GM23338 (cell line): ENCODE measurements at regions not wholly inside any gene's neighbourhood (a gene's known extent, or its start where the extent isn't known, plus 50 kb on each side); places are given as distances from the start of the nearest gene placed in this dataset.

Experiments used
- ATAC-seq: fragments of 200-7000 bp; cut with Tn5 transposase; 3 replicates; pipeline ENCODE4 v1.9.1; 2020
- DNase-seq: peaks from one replicate; pipeline ENCODE4 v3.0.0-alpha.2; 2015; ENCODE audit warnings: low spot score
- H2AFZ ChIP-seq: fragments of 200-600 bp; sonication (generic); 2 replicates; pipeline ENCODE4 v1.8.0; 2016; ENCODE audit warnings: antibody characterized with exemption, mild to moderate bottlenecking, moderate library complexity
- H3F3A ChIP-seq: fragments of 200-600 bp; sonication (generic); replicated peaks from 2 replicates; pipeline ENCODE4 v1.8.0; 2017; ENCODE audit warnings: antibody characterized with exemption, mixed run types, low read depth
- H3K27ac ChIP-seq: fragments of 200-600 bp; sonication (generic); 2 replicates; pipeline ENCODE4 v1.6.1; 2016; ENCODE audit warnings: low read depth
- H3K27me3 ChIP-seq: fragments of 200-600 bp; sonication (generic); 2 replicates; pipeline ENCODE4 v1.8.0; 2016; ENCODE audit warnings: mild to moderate bottlenecking, mixed run types, moderate library complexity; ENCODE audit not compliant: insufficient read depth
- H3K36me3 ChIP-seq: fragments of 200-600 bp; sonication (generic); 2 replicates; pipeline ENCODE4 v1.8.0; 2016; ENCODE audit warnings: mild to moderate bottlenecking; ENCODE audit not compliant: insufficient read depth
- H3K4me1 ChIP-seq: fragments of 200-600 bp; sonication (generic); 2 replicates; pipeline ENCODE4 v1.8.0; 2016; ENCODE audit warnings: mild to moderate bottlenecking, moderate library complexity; ENCODE audit not compliant: insufficient read depth
- H3K4me2 ChIP-seq: fragments of 200-600 bp; sonication (generic); 2 replicates; pipeline ENCODE4 v1.7.1; 2017; ENCODE audit warnings: mixed run types
- H3K4me3 ChIP-seq: fragments of 200-600 bp; sonication (generic); 2 replicates; pipeline ENCODE4 v1.6.1; 2016; ENCODE audit warnings: mixed run types
- H3K79me2 ChIP-seq: fragments of 200-600 bp; sonication (generic); replicated peaks from 2 replicates; pipeline ENCODE4 v1.8.0; 2017; ENCODE audit warnings: mild to moderate bottlenecking; ENCODE audit not compliant: insufficient read depth
- H3K9me2 ChIP-seq: fragments of 200-600 bp; sonication (generic); 2 replicates; pipeline ENCODE4 v1.8.0; 2017; ENCODE audit not compliant: insufficient read depth
- H4K20me1 ChIP-seq: fragments of 200-600 bp; sonication (generic); replicated peaks from 2 replicates; pipeline ENCODE4 v1.8.0; 2017; ENCODE audit warnings: mild to moderate bottlenecking; ENCODE audit not compliant: insufficient read depth
- H3K27ac Mint-ChIP-seq: 2 replicates; pipeline ENCODE4 v1.8.0; 2020; ENCODE audit warnings: inconsistent platforms, mild to moderate bottlenecking, moderate library complexity, mixed read lengths
- H3K27me3 Mint-ChIP-seq: 3 replicates; pipeline ENCODE4 v1.8.0; 2022; ENCODE audit warnings: low read depth, mild to moderate bottlenecking, moderate library complexity, mixed read lengths, inconsistent platforms; ENCODE audit not compliant: insufficient read depth, poor library complexity
- H3K36me3 Mint-ChIP-seq: 3 replicates; pipeline ENCODE4 v1.8.0; 2021; ENCODE audit warnings: low read depth, mild to moderate bottlenecking, inconsistent platforms, moderate library complexity, mixed read lengths
- H3K4me1 Mint-ChIP-seq: 3 replicates; pipeline ENCODE4 v1.8.0; 2020; ENCODE audit warnings: mild to moderate bottlenecking, inconsistent platforms, mixed read lengths
- H3K4me3 Mint-ChIP-seq: 3 replicates; pipeline ENCODE4 v1.8.0; 2021; ENCODE audit warnings: moderate library complexity, mild to moderate bottlenecking, inconsistent platforms, mixed read lengths
- H3K9me3 Mint-ChIP-seq: 3 replicates; pipeline ENCODE4 v1.8.0; 2020; ENCODE audit warnings: moderate library complexity, mild to moderate bottlenecking, inconsistent platforms, mixed read lengths
- CREB1 ChIP-seq: fragments of 250-450 bp; sonication (Bioruptor Pico); IDR thresholded peaks from 2 replicates; pipeline ENCODE4 v1.5.0; 2020; ENCODE audit warnings: low read depth, mild to moderate bottlenecking, moderate library complexity
- EZH2phosphoT487 ChIP-seq: fragments of 200-600 bp; sonication (generic); IDR thresholded peaks from one replicate; pipeline ENCODE4 v1.8.1; 2018; ENCODE audit warnings: antibody characterized with exemption; ENCODE audit not compliant: unreplicated experiment
- JUNB ChIP-seq: IDR thresholded peaks from one replicate; pipeline ENCODE4 v1.6.1; 2016; ENCODE audit warnings: antibody characterized with exemption; ENCODE audit not compliant: unreplicated experiment
- NANOG ChIP-seq: IDR thresholded peaks from 2 replicates; pipeline ENCODE4 v1.6.1; 2016; ENCODE audit warnings: antibody characterized with exemption, borderline replicate concordance
- ZNF114 ChIP-seq: fragments of 250-450 bp; sonication (Bioruptor Pico); IDR thresholded peaks from 2 replicates; pipeline ENCODE4 v1.5.0; 2020; ENCODE audit warnings: mild to moderate bottlenecking, moderate library complexity
- ZNF331 ChIP-seq: fragments of 250-450 bp; sonication (Bioruptor Pico); IDR thresholded peaks from 2 replicates; pipeline ENCODE4 v1.5.0; 2020; ENCODE audit warnings: low read depth, mild to moderate bottlenecking, moderate library complexity
- ZNF462 ChIP-seq: fragments of 250-450 bp; sonication (Bioruptor Pico); IDR thresholded peaks from 2 replicates; pipeline ENCODE4 v1.5.0; 2020; ENCODE audit warnings: mild to moderate bottlenecking, moderate library complexity
- TF ChIP-seq, protein P1 (sequence below), 2 experiments: fragments of 200-600 bp in 1 of 2; sonication (generic) in 1 of 2; conservative IDR thresholded peaks; 2 replicates each; pipeline versions ENCODE4 v1.5.1 to v1.6.1; 2016 to 2017; ENCODE audit warnings: antibody characterized with exemption in 2 of 2, low read depth in 2 of 2, mild to moderate bottlenecking in 2 of 2, moderate library complexity in 1 of 2
- TF ChIP-seq, protein P2 (sequence below): IDR thresholded peaks from one replicate; pipeline ENCODE4 v1.6.1; 2018; ENCODE audit warnings: antibody characterized with exemption; ENCODE audit not compliant: unreplicated experiment
- TF ChIP-seq, protein P3 (sequence below): IDR thresholded peaks from 2 replicates; pipeline ENCODE4 v1.6.1; 2016; ENCODE audit warnings: antibody characterized with exemption

DNA sequence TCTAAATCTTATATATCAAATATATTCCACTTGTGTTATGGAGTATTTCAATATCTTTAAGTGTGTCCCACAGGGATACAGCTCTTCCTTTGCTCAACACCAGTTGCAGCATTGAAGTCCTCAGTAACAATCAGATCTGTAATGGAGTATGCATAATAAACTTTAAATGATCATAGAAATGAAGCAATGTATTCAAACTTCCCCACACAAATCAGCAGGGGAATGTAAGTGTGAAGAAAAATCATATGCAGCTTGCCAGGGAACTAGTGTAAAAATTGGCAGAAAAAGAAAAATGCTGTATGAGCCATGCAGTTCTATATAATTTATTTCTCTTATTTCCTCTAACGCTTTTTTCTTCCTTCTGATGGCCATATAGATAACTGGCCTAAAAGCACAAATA lies 444.3 kb upstream of the VSTM2A start:
- Mint-ChIP-seq H3K27ac (no peak overlapping the region), H3K9me3 (no peaks in the 10 kb centered on the region; the same call in 2 of the 3 replicates), H3K4me1 (peaks cover 10% of the 10 kb centered on the region; the same call in 2 of the 3 replicates)

More for the DNA sequence above, 444.3 kb upstream of the VSTM2A start:
- no peaks in the 10 kb centered on the region for H3K79me2 ChIP-seq
- no peak for DNase-seq
- no peak overlapping the region for H3K4me2 ChIP-seq
- no peak for ATAC-seq
- no peaks in the 10 kb centered on the region for H3K36me3 ChIP-seq
- no peaks in the 10 kb centered on the region for H4K20me1 ChIP-seq
- peaks cover 7% of the 10 kb centered on the region; the same call in 1 of the 2 replicates for H3K4me1 ChIP-seq
- H2AFZ ChIP-seq, result no peak overlapping the region
- H3K4me3 ChIP-seq, result no peak overlapping the region
- TF ChIP-seq CREB1 (CRISPR knock-in tag), result no peak
- no peak for TF ChIP-seq ZNF114 (CRISPR knock-in tag)
- TF ChIP-seq NANOG, result no peak
- TF ChIP-seq, protein P1, sequence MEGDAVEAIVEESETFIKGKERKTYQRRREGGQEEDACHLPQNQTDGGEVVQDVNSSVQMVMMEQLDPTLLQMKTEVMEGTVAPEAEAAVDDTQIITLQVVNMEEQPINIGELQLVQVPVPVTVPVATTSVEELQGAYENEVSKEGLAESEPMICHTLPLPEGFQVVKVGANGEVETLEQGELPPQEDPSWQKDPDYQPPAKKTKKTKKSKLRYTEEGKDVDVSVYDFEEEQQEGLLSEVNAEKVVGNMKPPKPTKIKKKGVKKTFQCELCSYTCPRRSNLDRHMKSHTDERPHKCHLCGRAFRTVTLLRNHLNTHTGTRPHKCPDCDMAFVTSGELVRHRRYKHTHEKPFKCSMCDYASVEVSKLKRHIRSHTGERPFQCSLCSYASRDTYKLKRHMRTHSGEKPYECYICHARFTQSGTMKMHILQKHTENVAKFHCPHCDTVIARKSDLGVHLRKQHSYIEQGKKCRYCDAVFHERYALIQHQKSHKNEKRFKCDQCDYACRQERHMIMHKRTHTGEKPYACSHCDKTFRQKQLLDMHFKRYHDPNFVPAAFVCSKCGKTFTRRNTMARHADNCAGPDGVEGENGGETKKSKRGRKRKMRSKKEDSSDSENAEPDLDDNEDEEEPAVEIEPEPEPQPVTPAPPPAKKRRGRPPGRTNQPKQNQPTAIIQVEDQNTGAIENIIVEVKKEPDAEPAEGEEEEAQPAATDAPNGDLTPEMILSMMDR (conservative IDR thresholded peaks at IDR 0.05; ENCODE audit: low read depth in 2 of 2), result no peak
- TF ChIP-seq ZNF462 (CRISPR knock-in tag), result no peak
- TF ChIP-seq, protein P2, sequence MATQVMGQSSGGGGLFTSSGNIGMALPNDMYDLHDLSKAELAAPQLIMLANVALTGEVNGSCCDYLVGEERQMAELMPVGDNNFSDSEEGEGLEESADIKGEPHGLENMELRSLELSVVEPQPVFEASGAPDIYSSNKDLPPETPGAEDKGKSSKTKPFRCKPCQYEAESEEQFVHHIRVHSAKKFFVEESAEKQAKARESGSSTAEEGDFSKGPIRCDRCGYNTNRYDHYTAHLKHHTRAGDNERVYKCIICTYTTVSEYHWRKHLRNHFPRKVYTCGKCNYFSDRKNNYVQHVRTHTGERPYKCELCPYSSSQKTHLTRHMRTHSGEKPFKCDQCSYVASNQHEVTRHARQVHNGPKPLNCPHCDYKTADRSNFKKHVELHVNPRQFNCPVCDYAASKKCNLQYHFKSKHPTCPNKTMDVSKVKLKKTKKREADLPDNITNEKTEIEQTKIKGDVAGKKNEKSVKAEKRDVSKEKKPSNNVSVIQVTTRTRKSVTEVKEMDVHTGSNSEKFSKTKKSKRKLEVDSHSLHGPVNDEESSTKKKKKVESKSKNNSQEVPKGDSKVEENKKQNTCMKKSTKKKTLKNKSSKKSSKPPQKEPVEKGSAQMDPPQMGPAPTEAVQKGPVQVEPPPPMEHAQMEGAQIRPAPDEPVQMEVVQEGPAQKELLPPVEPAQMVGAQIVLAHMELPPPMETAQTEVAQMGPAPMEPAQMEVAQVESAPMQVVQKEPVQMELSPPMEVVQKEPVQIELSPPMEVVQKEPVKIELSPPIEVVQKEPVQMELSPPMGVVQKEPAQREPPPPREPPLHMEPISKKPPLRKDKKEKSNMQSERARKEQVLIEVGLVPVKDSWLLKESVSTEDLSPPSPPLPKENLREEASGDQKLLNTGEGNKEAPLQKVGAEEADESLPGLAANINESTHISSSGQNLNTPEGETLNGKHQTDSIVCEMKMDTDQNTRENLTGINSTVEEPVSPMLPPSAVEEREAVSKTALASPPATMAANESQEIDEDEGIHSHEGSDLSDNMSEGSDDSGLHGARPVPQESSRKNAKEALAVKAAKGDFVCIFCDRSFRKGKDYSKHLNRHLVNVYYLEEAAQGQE, result no peak
- no peak for TF ChIP-seq JUNB
- TF ChIP-seq, protein P3, sequence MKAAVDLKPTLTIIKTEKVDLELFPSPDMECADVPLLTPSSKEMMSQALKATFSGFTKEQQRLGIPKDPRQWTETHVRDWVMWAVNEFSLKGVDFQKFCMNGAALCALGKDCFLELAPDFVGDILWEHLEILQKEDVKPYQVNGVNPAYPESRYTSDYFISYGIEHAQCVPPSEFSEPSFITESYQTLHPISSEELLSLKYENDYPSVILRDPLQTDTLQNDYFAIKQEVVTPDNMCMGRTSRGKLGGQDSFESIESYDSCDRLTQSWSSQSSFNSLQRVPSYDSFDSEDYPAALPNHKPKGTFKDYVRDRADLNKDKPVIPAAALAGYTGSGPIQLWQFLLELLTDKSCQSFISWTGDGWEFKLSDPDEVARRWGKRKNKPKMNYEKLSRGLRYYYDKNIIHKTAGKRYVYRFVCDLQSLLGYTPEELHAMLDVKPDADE, result no peak
- TF ChIP-seq EZH2phosphoT487, result no peak
- TF ChIP-seq ZNF331 (CRISPR knock-in tag), result no peak
- no peaks in the 10 kb centered on the region for H3F3A ChIP-seq
- no peaks in the 10 kb centered on the region for H3K9me2 ChIP-seq
- no peaks in the 10 kb centered on the region for H3K27me3 ChIP-seq
- Mint-ChIP-seq H3K4me3 (no peak overlapping the region), H3K27me3 (no peaks in the 10 kb centered on the region), H3K36me3 (no peaks in the 10 kb centered on the region)
- no peak overlapping the region for H3K27ac ChIP-seq
